Tibial artery (tissue), 4 donors: ENCODE measurements at regions not wholly inside any gene's neighbourhood (a gene's known extent, or its start where the extent isn't known, plus 50 kb on each side); places are given as distances from the start of the nearest gene placed in this dataset.

Experiments used
- DNase-seq, 2 donors: peaks; one replicate each; pipeline ENCODE4 v3.0.0-alpha.2; 2019
- H3K27ac ChIP-seq, 2 donors: fragments of 200-600 bp; sonication (generic) in 1 of 2; 1 replicate in 1 of 2; 2 replicates in 1 of 2; pipeline ENCODE4 v1.5.1; 2018 to 2019; ENCODE audit warnings: mild to moderate bottlenecking in 1 of 2
- H3K27me3 ChIP-seq, 2 donors: fragments of 200-600 bp; sonication (generic) in 1 of 2; one replicate each; pipeline versions ENCODE4 v1.5.1 to v1.6.0; 2016 to 2019
- H3K36me3 ChIP-seq, 3 donors: fragments of 200-600 bp; sonication (generic) in 2 of 3; one replicate each; pipeline ENCODE4 v1.5.1; 2016 to 2019; ENCODE audit warnings: mild to moderate bottlenecking in 2 of 3
- H3K4me1 ChIP-seq, 4 donors: fragments of 200-600 bp; sonication (generic) in 2 of 4; 1 replicate in 3 of 4; 2 replicates in 1 of 4; pipeline ENCODE4 v1.5.1; 2016 to 2019
- H3K4me3 ChIP-seq, 2 donors: fragments of 200-600 bp; sonication (generic) in 1 of 2; 1 replicate in 1 of 2; 2 replicates in 1 of 2; pipeline ENCODE4 v1.5.1; 2018 to 2019; ENCODE audit warnings: mild to moderate bottlenecking in 2 of 2
- H3K9me3 ChIP-seq, 3 donors: fragments of 200-600 bp; sonication (generic) in 1 of 3; one replicate each; pipeline ENCODE4 v1.5.1; 2016 to 2019
- CTCF ChIP-seq, 2 experiments: fragments of 200-600 bp in 1 of 2; fragments of 450-650 bp in 1 of 2; IDR thresholded peaks; one replicate each; pipeline ENCODE4 v1.5.1; 2017 to 2019; ENCODE audit warnings: antibody characterized with exemption in 2 of 2, mild to moderate bottlenecking in 1 of 2, moderate library complexity in 1 of 2
- intact Hi-C: fragments of 100-400 bp; cut with DNase I; formaldehyde crosslinking; loops from one replicate; pipeline ENCODE4 v1.15.0; 2023; ENCODE audit warnings: low total_unique reads

- Histone ChIP-seq H3K36me3 (no peaks in the 10 kb centered on the region), H3K4me3 (no peak overlapping the region), H3K27ac (no peak overlapping the region), H3K9me3 (peaks cover 0 to 6% (median 0%) of the 10 kb centered on the region in 3 donors), H3K4me1 (peaks cover 0 to 7% (median 0%) of the 10 kb centered on the region in 4 donors), H3K27me3 (no peaks in the 10 kb centered on the region)
- no peak for TF ChIP-seq CTCF (IDR thresholded peaks at IDR 0.05)
- DNase-seq: no peak
- intact Hi-C loops: no loop called here
Measured at GRCh38 chr6:141218583-141218982, 914.1 kb upstream of the GJE1 start.

DNA sequence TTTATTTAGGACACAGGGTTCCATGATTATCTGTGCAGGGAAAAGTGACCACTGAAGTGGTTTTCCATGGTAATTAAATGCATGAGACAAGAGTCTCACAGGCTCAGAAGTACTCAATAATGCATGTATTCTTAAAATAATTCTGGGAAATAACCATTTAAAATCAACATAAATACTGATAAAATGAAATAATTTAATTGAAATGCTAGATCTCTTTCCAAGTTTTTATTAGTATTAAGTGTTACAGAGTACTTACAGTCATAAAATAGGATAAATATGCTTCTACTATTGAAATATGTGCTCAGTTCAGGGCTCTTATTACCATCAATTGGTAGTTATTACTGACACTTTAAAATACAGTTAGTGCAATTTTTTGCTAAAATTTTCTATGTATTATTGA, 916.0 kb upstream of the GJE1 start:
- peaks cover 0 to 7% (median 0%) of the 10 kb centered on the region in 4 donors for H3K4me1 ChIP-seq
- no peak overlapping the region for H3K4me3 ChIP-seq
- peaks cover 0 to 6% (median 0%) of the 10 kb centered on the region in 3 donors for H3K9me3 ChIP-seq
- no peak for TF ChIP-seq CTCF (IDR thresholded peaks at IDR 0.05)
- intact Hi-C loops: no loop called here
- no peaks in the 10 kb centered on the region for H3K36me3 ChIP-seq
- H3K27ac ChIP-seq: no peak overlapping the region
- no peaks in the 10 kb centered on the region for H3K27me3 ChIP-seq
- no peak for DNase-seq

DNA sequence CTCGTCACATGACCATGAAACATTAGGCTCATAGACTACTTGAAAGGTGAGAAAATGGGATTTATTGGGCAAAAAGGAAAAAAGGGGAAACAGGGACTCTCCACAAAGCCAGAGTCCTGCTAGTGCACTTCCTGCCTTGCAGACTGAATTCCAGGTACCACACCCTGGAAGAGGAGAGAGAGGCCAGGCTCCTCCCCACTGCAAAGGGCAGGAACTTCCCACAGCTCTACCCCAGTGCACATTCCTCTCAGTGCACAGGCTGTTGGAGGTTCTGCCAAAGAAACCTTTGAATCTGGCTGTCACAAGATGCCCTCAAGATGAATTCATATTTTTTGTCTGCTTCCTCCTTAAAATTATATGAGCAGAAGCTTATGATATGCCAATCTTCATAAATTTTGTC, 920.4 kb upstream of the GJE1 start:
- no peak for TF ChIP-seq CTCF (IDR thresholded peaks at IDR 0.05)
- intact Hi-C loops: no loop called here
- DNase-seq: no peak
- Histone ChIP-seq H3K4me1 (no peaks in the 10 kb centered on the region), H3K9me3 (no peaks in the 10 kb centered on the region), H3K27ac (no peak overlapping the region), H3K4me3 (no peak overlapping the region), H3K27me3 (no peaks in the 10 kb centered on the region), H3K36me3 (no peaks in the 10 kb centered on the region)

GRCh38 chr6:141211845-141212244, 920.9 kb upstream of the GJE1 start:
- H3K4me1 ChIP-seq: no peaks in the 10 kb centered on the region
- H3K27me3 ChIP-seq: no peaks in the 10 kb centered on the region
- no peaks in the 10 kb centered on the region for H3K9me3 ChIP-seq
- intact Hi-C loops: no loop called here
- no peak for TF ChIP-seq CTCF (IDR thresholded peaks at IDR 0.05)
- H3K4me3 ChIP-seq: no peak overlapping the region
- no peak for DNase-seq
- no peaks in the 10 kb centered on the region for H3K36me3 ChIP-seq
- H3K27ac ChIP-seq: no peak overlapping the region

GRCh38 chr6:141210901-141211300, 921.8 kb upstream of the GJE1 start:
- H3K36me3 ChIP-seq: no peaks in the 10 kb centered on the region
- H3K4me1 ChIP-seq: no peaks in the 10 kb centered on the region
- TF ChIP-seq CTCF (IDR thresholded peaks at IDR 0.05): no peak
- no peak overlapping the region for H3K4me3 ChIP-seq
- no peak for DNase-seq
- no peaks in the 10 kb centered on the region for H3K9me3 ChIP-seq
- H3K27ac ChIP-seq: no peak overlapping the region
- intact Hi-C loops: no loop called here
- no peaks in the 10 kb centered on the region for H3K27me3 ChIP-seq

GRCh38 chr6:141209890-141210289, 922.8 kb upstream of the GJE1 start:
- no peak for DNase-seq
- Histone ChIP-seq H3K9me3 (no peaks in the 10 kb centered on the region), H3K4me3 (no peak overlapping the region), H3K4me1 (no peaks in the 10 kb centered on the region), H3K36me3 (no peaks in the 10 kb centered on the region), H3K27ac (no peak overlapping the region), H3K27me3 (no peaks in the 10 kb centered on the region)
- intact Hi-C loops: no loop called here
- no peak for TF ChIP-seq CTCF (IDR thresholded peaks at IDR 0.05)
